Ovary (tissue), 7 donors: ENCODE measurements at regions not wholly inside any gene's neighbourhood (a gene's known extent, or its start where the extent isn't known, plus 50 kb on each side); places are given as distances from the start of the nearest gene placed in this dataset.
"Not testable (repeated sequence)": the region's sequence is repeated elsewhere in the genome, so short reads cannot be mapped to it uniquely, and the experiment has no call there.

Experiments used
- DNase-seq, 5 donors: peaks; one replicate each; pipeline ENCODE4 v3.0.0-alpha.2; 2019 to 2020
- H3K27ac ChIP-seq, 2 donors: fragments of 200-600 bp; one replicate each; pipeline versions ENCODE4 v1.5.1 to v1.8.0; 2019 to 2022
- H3K27me3 ChIP-seq: fragments of 200-600 bp; one replicate; pipeline ENCODE4 v1.8.0; 2022
- H3K36me3 ChIP-seq: fragments of 200-600 bp; sonication (generic); one replicate; pipeline ENCODE4 v1.5.1; 2019
- H3K4me1 ChIP-seq: one replicate; pipeline ENCODE4 v1.8.1; 2013; ENCODE audit warnings: mild to moderate bottlenecking, moderate library complexity; ENCODE audit not compliant: insufficient read depth
- H3K4me3 ChIP-seq: fragments of 200-600 bp; sonication (generic); one replicate; pipeline ENCODE4 v1.5.1; 2017
- H3K9me3 ChIP-seq, 2 donors: fragments of 200-600 bp in 1 of 2; sonication (generic) in 1 of 2; one replicate each; pipeline versions ENCODE4 v1.5.1 to v1.8.1; 2013 to 2019; ENCODE audit warnings: mild to moderate bottlenecking in 1 of 2, moderate library complexity in 1 of 2
- EP300 ChIP-seq: sonication (generic); formaldehyde crosslinking; IDR thresholded peaks from one replicate; pipeline ENCODE4 v1.6.1; 2017; ENCODE audit warnings: antibody characterized with exemption
- POLR2A ChIP-seq: fragments of 450-650 bp; IDR thresholded peaks from one replicate; pipeline ENCODE4 v1.6.1; 2017; ENCODE audit warnings: antibody characterized with exemption, mild to moderate bottlenecking, moderate library complexity
- WGBS, 3 donors: extraction: QIAGEN DNeasy Blood & Tissue Kit in 1 of 3; methylation state at CpG; one replicate each; pipeline versions ENCODE4 v1.1.5 to v1.1.7; 2013 to 2017; 5-methylcytosine and 5-hydroxymethylcytosine counted together
- intact Hi-C, 4 donors: fragments of 100-400 bp; cut with DNase I; formaldehyde crosslinking; loops; one replicate each; pipeline versions ENCODE4 v1.11.0 to v1.15.1; 2022 to 2023
- TF ChIP-seq, protein P1 (sequence below), 3 donors: fragments of 450-650 bp in 2 of 3; fragments of 200-600 bp in 1 of 3; IDR thresholded peaks; one replicate each; pipeline versions ENCODE4 v1.5.1 to v1.8.0; 2016 to 2022; ENCODE audit warnings: antibody characterized with exemption in 3 of 3, mild to moderate bottlenecking in 1 of 3
- donor health status: DM: no; HTN: no; CAD: no; lungs with moderate emphysema.
- donor health status: DM: no; HTN: no; CAD: no.
- donor health status: Bipolar disorder and iron deficiency.
- donor health status: DM: no; HTN: no; CAD: no.
- donor health status: DM: yes; HTN: yes; CAD: no.

DNA sequence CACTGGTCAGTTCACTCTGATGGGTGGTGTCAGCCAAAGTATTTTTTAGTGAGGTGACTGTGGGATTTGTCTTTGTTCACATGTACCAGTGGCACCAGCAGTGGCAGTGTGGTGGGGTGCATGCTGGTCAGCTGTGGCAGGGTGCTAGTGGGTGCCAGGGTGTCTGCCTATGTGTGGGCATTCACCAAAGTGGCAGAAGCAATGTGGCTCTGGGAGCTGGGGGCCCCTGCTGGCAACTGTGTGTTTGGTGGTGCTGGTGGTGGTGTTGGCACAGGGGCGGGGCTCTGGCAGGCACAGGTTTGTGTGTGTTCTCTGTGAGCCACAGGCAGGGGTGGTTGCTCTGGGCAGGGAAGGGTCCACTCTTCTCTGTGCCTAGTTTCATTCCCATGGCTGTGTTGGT, 161.5 kb downstream of the CENPF start:
- H3K36me3 ChIP-seq, result no peaks in the 10 kb centered on the region
- peaks cover 0 to 4% of the 10 kb centered on the region in 2 donors for H3K9me3 ChIP-seq
- no peaks in the 10 kb centered on the region for H3K4me1 ChIP-seq
- H3K27ac ChIP-seq, result no peak overlapping the region
- WGBS, 3 donors, result 50 to 73% (median 57%) methylated on average over 1 of the region's 1 CpG
- intact Hi-C loops, result no loop called here
- TF ChIP-seq, protein P1, sequence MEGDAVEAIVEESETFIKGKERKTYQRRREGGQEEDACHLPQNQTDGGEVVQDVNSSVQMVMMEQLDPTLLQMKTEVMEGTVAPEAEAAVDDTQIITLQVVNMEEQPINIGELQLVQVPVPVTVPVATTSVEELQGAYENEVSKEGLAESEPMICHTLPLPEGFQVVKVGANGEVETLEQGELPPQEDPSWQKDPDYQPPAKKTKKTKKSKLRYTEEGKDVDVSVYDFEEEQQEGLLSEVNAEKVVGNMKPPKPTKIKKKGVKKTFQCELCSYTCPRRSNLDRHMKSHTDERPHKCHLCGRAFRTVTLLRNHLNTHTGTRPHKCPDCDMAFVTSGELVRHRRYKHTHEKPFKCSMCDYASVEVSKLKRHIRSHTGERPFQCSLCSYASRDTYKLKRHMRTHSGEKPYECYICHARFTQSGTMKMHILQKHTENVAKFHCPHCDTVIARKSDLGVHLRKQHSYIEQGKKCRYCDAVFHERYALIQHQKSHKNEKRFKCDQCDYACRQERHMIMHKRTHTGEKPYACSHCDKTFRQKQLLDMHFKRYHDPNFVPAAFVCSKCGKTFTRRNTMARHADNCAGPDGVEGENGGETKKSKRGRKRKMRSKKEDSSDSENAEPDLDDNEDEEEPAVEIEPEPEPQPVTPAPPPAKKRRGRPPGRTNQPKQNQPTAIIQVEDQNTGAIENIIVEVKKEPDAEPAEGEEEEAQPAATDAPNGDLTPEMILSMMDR (IDR thresholded peaks at IDR 0.05), result no peak
- no peak for TF ChIP-seq POLR2A
- TF ChIP-seq EP300, result no peak
- H3K4me3 ChIP-seq, result no peak overlapping the region
- no peak for DNase-seq
- no peaks in the 10 kb centered on the region for H3K27me3 ChIP-seq

GRCh38 chr1:214767221-214767620, 164.2 kb downstream of the CENPF start:
- Histone ChIP-seq H3K9me3 (no peaks in the 10 kb centered on the region), H3K27me3 (no peaks in the 10 kb centered on the region), H3K4me3 (no peak overlapping the region), H3K4me1 (no peaks in the 10 kb centered on the region), H3K36me3 (no peaks in the 10 kb centered on the region), H3K27ac (no peak overlapping the region)
- intact Hi-C loops, result no loop called here
- no peak for DNase-seq
- TF ChIP-seq POLR2A (no peak), EP300 (no peak)
- TF ChIP-seq, protein P1 (IDR thresholded peaks at IDR 0.05), result no peak

DNA sequence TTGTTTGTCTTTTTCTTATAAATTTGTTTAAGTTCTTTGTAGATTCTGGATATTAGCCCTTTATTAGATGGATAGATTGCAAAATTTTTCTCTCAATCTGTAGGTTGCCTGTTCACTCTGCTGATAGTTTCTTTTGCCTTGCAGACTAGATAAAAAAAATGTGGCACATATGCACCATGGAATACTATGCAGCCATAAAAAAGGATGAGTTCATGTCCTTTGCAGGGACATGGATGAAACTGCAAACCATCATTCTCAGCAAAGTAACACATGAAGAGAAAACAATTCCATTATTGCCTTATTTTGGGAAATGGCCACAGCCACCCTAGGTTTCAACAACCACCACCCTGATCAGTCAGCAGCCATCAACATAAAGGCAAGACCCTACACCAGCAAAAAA, 166.7 kb downstream of the CENPF start:
- H3K4me3 ChIP-seq, H3K27me3 ChIP-seq, H3K9me3 ChIP-seq, H3K36me3 ChIP-seq, H3K4me1 ChIP-seq, H3K27ac ChIP-seq, intact Hi-C loops, DNase-seq: not testable (repeated sequence)

DNA sequence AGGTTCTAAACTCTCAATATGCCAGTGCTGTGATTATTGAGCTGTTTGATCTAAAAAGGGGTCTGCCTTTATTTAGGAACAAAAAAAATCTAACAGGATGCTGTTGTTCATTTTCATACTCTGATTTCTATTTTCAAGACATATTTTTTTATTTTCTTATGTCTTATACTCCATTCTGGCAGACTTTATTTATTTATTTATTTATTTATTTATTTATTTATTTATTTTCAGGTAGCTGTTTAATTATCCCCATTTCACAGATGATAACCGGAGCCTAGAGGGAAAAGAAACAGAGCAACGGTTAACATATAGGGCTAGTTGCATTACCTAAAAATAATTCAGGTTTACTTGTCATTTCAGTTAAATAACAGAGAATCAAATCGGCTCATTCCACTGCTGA, 174.4 kb downstream of the CENPF start:
- Histone ChIP-seq H3K4me1 (no peaks in the 10 kb centered on the region), H3K27me3 (no peaks in the 10 kb centered on the region), H3K27ac (no peak overlapping the region), H3K36me3 (no peaks in the 10 kb centered on the region), H3K9me3 (no peaks in the 10 kb centered on the region), H3K4me3 (no peak overlapping the region)
- WGBS, 3 donors, result 91 to 92% (median 91%) methylated on average over 3 of the region's 3 CpGs
- intact Hi-C loops, result no loop called here
- no peak for DNase-seq
- no peak for TF ChIP-seq EP300
- TF ChIP-seq, protein P1 (IDR thresholded peaks at IDR 0.05), result no peak
- no peak for TF ChIP-seq POLR2A

DNA sequence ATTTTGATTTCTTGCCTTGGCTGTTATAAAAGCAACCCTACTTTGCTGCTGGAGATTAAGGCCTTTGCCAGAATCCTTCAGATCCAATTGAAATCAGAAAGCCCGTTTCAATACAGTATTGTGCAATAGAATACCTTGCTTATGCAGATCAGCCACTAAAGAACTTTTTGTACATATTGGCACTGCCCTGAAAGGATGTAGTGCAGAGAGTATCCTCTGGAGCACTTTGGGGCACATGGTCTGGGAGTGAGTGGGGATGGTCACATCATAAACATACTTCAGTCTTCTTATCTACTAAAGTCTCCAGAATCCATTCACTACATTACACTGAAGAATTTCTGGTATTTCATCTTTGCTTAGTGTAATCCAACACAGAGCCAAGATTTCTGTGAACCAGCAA, 189.0 kb downstream of the CENPF start:
- 27 to 42% (median 28%) methylated on average over 1 of the region's 1 CpG for WGBS, 3 donors
- no peaks in the 10 kb centered on the region for H3K27me3 ChIP-seq
- no peak for DNase-seq
- no peaks in the 10 kb centered on the region for H3K9me3 ChIP-seq
- no peak overlapping the region for H3K4me3 ChIP-seq
- TF ChIP-seq EP300 (no peak), POLR2A (no peak)
- TF ChIP-seq, protein P1 (IDR thresholded peaks at IDR 0.05), result no peak
- H3K36me3 ChIP-seq, result no peaks in the 10 kb centered on the region
- intact Hi-C loops, result no loop called here
- H3K4me1 ChIP-seq, result no peaks in the 10 kb centered on the region
- H3K27ac ChIP-seq, result no peak overlapping the region
